Hypothalamus (tissue), 51 donors: ENCODE measurements at regions not wholly inside any gene's neighbourhood (a gene's known extent, or its start where the extent isn't known, plus 50 kb on each side); places are given as distances from the start of the nearest gene placed in this dataset.
"Not testable (repeated sequence)": the region's sequence is repeated elsewhere in the genome, so short reads cannot be mapped to it uniquely, and the experiment has no call there.

Experiments used
- DNase-seq, 51 donors: peaks; one replicate each; lab custom pipeline; 2025; lab: John Stamatoyannopoulos, UW

DNA sequence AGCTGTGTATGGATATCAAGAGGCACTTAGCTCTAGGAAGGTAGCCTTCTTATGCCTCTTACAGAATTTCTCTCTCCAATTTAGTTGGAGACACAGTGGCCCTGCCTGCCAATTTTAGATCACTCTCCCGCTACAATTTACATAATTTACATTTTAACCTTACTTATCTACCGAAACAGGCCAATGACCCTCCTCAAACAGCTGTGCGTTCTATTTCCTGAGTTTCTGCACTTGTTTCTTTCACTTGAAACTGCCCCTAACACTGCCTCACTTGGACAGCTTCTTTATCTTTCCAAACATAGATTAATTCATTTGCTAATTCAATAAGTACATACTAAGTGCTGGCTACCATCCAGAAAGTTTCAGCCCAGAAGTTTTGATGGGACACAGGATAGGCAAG lies 52.9 kb upstream of the HDDC2 start:
- no peak for DNase-seq

DNA sequence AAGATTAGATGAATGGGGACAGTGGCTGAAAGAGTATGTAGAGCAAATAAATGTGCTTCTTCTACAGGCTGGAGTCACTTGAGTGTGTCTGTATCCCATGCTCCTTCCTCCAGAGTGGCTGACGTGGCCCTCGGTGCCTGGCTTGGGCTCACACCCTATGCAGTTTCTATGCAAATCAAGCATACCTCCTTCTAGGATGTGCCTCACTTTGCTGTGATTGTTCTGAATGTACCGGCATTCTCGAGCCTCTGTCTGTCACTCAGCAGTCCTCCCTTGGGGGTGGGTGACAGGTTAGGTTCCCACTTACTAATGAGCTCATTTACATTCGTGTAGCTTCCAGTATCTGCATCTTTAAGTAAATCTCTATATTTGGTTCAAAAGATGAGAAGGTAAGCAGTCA lies 55.1 kb upstream of the HDDC2 start:
- no peak for DNase-seq

GRCh38 chr6:125357515-125358256 lies 55.9 kb upstream of the HDDC2 start:
- DNase-seq: peak in 11 of 51 donors; percentile 2 to 28 (median 10)

- DNase-seq: peak in 6 of 51 donors; percentile 4 to 17 (median 12)
Observed at GRCh38 chr6:125358898-125359297, 57.1 kb upstream of the HDDC2 start.

DNA sequence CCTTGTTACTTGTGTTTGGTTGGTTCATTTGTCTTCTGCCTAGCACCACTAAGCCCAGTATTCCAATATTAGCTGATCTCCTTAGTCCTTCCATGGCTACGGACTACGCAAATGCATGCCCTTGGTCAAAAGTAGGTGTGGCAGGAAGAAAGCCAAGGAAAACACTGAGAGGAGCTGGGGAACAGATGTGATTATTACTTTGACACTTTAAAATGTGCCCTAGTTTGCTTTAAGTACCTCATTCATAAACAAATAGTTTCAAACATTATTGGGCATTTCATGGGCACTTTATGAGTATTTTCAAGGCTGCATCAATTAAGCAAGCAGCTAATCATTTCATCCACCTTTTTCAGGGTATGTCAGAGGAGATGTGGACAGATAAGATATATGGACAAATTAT lies 60.1 kb upstream of the HDDC2 start:
- DNase-seq: no peak

DNA sequence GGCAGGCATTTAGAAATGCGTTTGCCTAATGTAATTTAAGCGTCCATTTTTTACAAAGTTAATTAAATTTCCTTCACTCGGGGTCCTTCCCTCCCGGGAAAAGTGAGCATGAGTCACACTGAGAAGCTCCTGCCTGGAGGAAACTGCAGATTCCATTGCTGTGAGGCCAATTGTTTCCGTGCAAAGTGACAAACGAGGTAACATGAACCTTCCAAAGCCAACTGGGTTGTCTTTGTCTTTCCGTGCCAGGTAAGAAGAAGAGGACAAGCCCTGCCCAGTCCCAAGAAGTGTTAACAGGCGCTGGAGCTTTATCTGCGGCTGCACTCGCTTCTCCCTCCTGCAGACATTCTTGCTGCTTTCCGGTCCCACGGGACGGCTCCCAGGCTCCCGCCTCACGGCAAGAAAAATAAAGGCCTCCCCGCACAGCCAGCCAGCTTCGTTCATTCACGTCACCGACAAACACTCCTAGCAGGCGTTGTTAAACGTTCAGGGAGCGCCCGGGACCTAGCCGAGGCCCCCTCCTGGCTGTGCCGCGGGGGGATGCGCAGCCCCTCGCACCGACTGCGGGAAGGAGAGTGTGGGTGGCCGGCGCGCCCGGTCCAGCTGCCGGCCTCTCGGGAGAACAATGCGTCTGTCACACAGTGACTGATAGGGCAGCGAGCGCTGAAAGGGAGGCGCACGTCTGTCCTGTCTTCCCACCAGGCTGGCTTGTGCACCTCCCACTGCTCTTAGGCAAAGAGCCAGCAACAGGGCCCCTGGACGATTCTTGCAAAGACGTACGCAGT lies 61.5 kb upstream of the HDDC2 start:
- DNase-seq: peak in 30 of 51 donors; percentile 6 to 71 (median 36)

GRCh38 chr6:125363824-125364165 lies 62.0 kb upstream of the HDDC2 start:
- no peak for DNase-seq

- no peak for DNase-seq
Observed at GRCh38 chr6:125365230-125365629, 63.5 kb upstream of the HDDC2 start.

DNA sequence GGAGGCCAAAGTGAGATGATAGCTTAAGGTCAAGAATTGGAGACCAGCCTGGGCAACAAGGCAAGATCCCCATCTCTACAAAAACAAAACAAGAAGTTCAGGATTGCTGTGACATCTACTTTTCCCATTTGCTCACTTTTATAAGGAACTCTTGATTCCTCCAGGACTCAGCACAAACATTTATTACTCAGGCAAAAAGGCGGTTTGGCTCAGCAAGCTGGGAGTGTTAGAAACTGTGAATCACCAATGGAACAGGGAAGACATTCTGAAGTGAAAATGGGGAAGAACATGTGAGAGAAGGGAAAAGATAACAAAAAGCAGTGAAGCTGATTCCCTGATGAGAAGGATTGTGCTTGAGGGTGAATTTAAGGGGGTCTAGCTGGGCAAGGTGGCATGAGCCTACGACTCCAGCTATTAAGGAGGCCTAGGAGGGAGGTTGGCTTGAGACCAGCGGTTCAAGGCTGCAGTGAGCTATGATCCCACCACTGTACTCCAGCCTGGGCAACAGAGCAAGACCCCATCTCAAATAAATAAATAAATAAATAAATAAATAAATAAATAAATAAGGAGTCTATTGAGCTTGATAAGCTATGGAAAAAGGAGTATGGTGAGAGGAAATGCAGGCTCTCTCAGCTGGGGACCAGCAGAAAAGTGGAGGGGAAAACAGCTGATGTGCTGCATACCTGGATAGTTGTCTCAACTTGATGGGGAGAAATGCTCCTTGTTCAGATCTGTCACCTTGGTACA lies 65.4 kb upstream of the HDDC2 start:
- DNase-seq: no peak

- no peak for DNase-seq
Observed at GRCh38 chr6:125370343-125370742, 68.6 kb upstream of the HDDC2 start.

DNA sequence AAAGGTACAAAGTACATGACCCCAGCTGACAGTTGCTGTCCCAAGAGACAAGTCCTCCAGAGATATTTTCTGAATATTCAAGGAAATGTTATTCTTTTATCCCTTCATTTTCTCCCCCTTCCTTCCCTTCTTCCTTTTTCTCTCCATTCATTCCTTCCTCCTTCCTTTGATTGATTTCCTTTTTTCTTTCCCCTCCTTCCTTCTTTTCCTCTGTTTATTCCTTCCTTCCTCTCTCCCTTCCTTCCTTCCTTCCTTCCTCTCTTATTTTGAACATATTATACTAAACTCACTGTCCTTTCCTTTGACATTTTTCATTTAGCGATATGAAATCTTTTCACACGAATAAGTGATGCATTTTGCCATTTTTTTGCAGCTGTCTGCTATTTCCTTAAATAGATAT lies 73.2 kb upstream of the HDDC2 start:
- no peak for DNase-seq

DNA sequence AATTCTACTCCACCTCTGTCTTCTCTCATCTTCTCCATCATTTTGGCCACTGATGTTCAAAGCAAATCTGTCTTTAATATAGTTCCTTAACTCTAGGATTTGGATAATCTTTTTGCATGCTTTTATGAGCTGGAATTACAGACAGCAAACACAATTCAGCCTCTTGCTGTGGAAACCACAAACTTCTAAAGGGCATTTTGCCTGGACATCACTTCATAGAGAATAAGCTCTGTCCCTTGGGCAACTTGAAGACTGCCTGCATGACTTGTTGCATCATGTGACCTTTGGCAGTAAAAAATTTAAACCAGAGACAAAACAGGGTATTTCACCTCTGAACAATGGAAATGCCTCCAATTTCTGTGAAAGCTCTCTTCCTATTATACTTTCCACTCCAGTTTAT lies 74.1 kb upstream of the HDDC2 start:
- DNase-seq: no peak

- DNase-seq: no peak
Observed at GRCh38 chr6:125377621-125378020, 75.9 kb upstream of the HDDC2 start.

DNA sequence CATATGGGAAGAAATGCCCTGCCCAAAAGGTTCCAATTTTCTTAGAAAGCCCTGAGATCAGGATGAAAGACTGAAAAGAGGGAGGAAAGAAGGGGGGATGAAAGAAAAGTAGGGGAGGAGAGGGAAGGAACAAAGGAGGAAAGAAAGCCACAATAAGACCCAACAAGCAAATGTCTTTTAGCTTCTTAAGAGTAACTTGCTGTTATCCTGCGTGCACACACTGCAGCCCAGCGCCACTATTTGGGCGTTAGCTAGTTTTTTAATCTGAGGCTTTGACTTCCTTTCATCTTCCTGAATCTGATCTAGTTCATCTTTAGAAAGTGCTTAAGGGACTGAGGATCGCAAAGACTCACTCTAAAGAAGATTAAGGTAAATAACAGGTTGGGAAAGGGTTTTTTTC lies 77.4 kb upstream of the HDDC2 start:
- no peak for DNase-seq

DNA sequence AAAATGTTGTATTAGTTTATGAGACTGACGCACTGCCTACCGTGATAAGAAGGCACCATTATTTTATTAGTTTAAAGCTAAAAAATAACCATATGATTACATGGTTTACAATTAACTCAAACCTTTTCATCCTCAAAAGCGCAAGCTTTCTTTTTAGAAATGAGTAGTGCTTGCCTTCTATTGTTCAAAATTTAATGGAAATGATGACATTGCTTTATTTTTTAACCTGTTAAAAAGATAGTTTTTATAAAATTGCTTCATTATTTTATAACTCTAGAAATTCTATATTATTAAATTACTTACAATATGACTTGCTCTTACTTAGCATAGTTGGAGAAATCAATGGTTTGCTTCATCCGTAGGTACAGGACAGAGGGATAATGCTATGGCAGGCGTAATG lies 78.7 kb upstream of the HDDC2 start:
- no peak for DNase-seq

DNA sequence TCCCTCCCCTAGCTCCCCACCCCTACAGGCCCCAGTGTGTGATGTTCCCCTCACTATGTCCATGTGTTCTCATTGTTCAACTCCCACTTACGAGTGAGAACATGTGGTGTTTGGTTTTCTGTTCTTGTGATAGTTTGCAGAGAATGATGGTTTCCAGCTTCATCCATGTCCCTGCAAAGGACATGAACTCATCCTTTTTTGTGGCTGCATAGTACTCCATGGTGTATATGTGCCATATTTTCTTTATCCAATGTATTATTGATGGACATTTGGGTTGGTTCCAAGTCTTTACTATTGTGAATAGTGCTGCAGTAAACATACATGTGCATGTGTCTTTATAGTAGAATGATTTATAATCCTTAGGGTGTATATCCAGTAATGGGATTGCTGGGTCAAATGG lies 84.6 kb upstream of the HDDC2 start:
- DNase-seq: not testable (repeated sequence)

DNA sequence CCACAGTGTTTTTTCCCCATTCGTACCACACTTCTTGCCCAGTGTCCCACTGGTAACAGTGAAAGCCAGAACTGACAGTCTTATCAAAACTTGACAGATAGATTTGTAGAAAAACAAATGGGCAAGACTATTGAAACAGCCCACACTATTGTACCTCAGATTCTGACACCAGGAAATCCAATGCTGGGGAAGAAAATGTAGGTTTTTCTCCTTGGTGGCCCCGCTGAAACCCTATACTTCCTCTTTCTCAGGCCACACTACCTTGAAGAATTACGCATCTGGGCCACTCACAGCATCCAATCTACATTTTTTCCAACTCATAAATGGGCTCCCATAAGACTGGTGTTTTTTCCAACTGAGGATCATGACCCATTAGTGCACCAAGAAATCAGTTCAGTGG lies 90.9 kb upstream of the HDDC2 start:
- DNase-seq: no peak

- DNase-seq: no peak
Observed at GRCh38 chr6:125393449-125393858, 91.7 kb upstream of the HDDC2 start.

GRCh38 chr6:125406741-125407140 lies 105.0 kb upstream of the HDDC2 start:
- DNase-seq: no peak

DNA sequence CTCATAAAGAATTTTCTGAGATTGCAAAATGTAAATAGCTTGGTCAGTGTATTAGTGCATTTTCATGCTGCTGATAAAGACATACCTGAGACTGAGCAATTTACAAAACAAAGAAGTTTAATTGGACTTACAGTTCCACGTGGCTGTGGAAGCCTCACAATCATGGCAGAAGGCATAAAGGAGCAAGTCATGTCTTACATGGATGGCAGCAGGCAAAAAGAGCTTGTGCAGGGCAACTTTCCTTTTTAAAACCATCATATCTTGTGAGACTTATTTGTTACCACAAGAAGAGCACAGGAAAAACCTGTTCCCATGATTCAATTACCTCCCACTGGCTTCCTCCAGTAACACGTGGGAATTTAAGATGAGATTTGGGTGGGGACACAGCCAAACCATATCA lies 112.7 kb upstream of the HDDC2 start:
- no peak for DNase-seq

GRCh38 chr6:125415913-125416312 lies 114.1 kb upstream of the HDDC2 start:
- no peak for DNase-seq

GRCh38 chr6:125421836-125422235 lies 120.1 kb upstream of the HDDC2 start:
- DNase-seq: peak in 40 of 51 donors; percentile 2 to 77 (median 30)
